Stimulated activated CD8-positive, alpha-beta memory T cell treated with anti-CD3 and anti-CD28 coated beads, Interleukin-7, amount 100 ng/mL, for 48 hours (primary cell): ENCODE measurements at regions not wholly inside any gene's neighbourhood (a gene's known extent, or its start where the extent isn't known, plus 50 kb on each side); places are given as distances from the start of the nearest gene placed in this dataset.
"Not testable (repeated sequence)": the region's sequence is repeated elsewhere in the genome, so short reads cannot be mapped to it uniquely, and the experiment has no call there.

Experiments
- DNase-seq, 2 donors: peaks; one replicate each; pipeline ENCODE4 v3.0.0-alpha.2; 2020; ENCODE audit warnings: low read depth in 1 of 2; ENCODE audit errors: extremely low read depth in 1 of 2

DNA sequence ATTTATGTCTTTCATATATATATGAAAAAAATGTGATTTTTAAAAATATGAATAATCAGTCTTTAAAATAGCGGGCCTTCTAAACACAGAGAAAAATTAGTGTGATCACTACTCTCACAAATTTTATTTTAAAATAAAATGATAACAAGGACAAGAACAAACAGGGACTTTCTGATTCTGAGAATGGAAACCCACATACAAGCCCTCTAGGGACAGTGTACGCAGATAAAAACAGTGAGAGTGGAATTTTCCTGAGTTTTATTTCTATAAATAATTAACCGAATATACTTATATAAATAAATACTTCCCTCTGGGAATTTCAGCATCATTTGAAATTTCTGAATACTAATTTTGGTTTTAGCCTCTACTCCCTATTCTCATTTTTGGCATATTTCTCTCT, 201.4 kb upstream of the CBLB start:
- DNase-seq: no peak

DNA sequence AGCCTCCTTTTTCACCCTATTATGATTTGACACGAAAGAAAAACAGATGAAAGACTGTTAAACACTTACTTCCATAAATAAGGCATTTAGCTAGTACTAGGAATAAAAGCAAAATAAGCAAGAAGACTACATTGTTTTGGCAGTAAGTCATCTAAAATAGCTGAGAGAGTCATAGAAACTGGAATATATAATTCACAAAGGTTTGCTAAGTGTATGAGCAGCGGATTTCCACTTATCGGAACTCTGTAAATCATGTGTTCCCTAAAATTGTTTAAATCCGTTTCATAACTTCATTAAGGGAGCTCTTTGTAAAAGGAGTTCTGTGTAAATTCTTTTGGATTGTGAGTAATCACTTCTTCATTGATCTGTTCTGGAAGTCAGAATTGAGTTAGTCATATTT, 202.5 kb upstream of the CBLB start:
- DNase-seq: no peak

DNA sequence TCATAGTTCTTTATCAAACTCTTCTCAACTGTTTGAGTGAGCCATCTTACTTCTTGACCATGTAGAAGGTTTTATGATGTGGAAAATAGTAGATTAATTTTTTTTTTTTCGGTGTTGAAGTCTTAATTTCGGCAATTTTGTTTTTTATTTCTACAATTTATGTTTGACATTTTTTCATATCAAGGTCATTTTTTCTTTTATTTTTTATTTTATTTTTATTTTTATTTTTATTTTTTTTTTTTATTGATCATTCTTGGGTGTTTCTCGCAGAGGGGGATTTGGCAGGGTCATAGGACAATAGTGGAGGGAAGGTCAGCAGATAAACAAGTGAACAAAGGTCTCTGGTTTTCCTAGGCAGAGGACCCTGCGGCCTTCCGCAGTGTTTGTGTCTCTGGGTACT, 203.8 kb upstream of the CBLB start:
- DNase-seq: not testable (repeated sequence)

DNA sequence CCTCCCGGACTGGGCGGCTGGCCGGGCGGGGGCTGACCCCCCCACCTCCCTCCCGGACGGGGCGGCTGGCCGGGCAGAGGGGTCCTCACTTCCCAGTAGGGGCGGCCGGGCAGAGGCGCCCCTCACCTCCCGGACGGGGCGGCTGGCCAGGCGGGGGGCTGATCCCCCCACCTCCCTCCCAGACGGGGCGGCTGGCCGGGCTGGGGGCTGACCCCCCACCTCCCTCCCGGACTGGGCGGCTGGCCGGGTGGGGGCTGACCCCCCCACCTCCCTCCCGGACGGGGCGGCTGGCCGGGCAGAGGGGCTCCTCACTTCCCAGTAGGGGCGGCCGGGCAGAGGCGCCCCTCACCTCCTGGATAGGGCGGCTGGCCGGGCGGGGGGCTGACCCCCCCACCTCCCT, 205.0 kb upstream of the CBLB start:
- not testable (repeated sequence) for DNase-seq

DNA sequence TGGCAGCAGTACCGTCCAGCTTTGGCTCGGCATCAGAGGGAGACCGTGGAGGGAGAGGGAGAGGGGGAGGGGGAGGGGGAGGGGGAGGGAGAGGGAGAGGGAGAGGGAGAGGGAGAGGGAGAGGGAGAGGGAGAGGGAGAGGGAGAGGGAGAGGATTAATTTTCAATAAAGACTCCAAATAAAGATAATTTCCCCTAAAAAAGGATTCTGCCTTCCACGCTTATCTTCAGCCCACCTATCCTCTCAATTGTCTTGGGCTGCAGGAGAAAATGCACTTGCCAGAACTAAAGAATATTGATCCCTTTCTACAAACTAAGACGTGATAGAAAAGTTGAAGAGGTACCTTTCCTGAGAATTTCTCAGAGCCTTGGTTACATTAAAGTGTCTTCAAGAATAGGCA, 206.9 kb upstream of the CBLB start:
- not testable (repeated sequence) for DNase-seq

DNA sequence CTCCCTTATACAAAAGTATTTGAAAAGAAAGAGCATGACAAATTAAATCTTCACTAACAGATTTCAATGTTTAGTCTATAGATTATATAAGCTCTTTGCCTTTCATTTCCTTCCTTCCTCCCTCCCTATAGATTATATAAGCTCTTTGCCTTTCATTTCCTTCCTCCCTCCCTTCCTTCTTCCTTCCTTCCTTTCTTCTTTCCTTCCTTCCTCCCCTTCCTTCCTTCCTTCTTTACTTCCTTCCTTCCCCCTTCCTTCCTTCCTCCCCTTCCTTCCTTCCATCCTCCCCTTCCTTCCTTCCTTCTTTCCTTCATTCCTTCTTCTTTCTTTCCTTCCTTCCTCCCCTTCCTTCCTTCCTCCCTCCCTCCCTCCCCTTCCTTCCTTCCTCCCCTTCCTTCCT, 209.8 kb upstream of the CBLB start:
- DNase-seq: no peak

DNA sequence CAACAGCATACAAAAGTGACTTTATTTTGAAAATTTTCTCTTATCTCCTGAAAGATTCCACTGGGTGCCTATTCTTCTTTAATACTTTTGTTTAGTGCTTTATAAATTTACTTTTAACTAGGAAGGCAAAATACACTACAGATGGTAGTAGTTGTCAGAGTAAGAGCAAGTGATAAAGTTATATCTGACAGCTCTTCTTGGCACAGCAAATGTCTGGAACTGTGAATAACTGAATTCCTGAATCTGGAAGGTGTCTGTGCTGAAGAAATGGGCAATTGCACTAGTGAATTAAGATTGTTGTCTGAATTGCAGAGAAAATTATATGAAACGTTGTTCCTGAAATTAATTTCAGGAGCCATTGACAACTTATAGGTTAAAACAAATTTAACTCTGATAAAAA, 213.8 kb upstream of the CBLB start:
- DNase-seq: no peak

DNA sequence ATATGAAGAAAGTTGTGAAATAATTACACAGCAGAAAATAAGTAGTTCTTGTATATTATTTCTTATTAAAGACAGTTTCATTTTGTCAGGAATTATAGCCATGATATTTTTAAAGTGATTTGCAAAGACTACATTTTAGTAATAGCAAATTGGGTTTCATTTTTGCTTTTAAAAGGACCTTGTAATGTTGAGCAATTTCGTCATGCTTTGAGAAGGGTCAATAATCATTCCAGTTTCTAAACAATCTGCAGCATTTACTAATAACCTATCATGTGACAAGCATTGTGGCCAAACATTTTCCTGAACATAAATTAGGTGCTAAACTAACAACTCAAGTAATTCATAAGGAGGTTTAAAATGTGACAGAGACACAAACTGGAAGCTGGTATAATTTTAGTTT, 214.4 kb upstream of the CBLB start:
- no peak for DNase-seq

DNA sequence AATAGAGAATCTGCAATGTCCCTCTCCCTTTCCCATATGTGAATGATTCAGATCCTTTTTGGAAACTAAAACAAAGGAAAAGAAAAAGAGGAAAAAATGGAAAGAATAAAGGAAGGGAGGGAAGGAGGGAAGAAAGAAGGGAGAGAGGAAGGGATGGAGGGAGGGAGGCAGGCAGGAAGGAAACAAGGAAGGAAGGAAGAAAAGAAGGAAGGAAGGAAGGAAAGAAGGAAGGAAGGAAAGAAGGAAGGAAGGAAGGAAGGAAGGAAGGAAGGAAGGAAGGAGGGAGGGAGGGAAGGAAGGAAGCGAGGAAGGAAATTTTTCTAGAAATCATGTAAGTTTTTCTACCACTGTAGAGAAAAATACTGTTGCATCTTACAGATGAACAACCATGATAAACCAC, 215.0 kb upstream of the CBLB start:
- no peak for DNase-seq

DNA sequence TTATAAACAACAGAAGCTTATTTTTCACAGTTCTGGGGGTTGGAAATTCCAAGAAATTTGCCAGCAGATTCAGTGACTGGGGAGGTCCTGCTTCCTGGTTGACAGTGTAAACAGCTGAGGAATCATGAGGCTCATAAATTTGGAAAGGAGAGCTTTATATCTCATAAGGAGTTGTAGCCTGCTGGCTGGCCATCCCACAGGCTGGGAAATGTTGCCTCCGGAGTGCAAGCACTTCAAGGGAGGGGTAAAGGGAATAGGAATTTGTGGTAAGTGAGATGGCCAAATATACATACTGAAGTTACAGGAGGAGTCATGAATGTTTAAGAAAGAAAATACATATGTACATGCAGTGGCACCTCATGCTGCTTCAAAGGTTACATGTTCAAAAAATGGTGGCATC, 217.2 kb upstream of the CBLB start:
- no peak for DNase-seq

DNA sequence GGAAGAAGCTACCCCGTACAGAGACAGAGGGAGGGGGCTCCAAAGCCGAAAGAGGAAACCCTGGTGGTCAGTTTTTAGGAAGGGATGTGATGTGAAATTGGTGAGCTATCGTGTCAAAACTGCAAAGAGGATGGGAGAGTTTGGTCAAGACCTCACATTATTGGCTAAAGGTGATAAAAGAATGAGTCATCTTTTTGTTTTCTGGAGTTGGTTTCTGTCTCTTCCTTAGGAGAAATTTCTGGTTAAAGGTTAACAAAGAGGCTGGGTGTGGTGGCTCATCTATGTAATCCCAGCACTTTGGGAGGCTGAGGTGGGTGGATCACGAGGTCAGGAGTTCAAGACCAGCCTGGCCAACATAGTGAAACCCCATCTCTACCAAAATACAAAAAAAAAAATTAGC, 217.8 kb upstream of the CBLB start:
- DNase-seq: no peak

DNA sequence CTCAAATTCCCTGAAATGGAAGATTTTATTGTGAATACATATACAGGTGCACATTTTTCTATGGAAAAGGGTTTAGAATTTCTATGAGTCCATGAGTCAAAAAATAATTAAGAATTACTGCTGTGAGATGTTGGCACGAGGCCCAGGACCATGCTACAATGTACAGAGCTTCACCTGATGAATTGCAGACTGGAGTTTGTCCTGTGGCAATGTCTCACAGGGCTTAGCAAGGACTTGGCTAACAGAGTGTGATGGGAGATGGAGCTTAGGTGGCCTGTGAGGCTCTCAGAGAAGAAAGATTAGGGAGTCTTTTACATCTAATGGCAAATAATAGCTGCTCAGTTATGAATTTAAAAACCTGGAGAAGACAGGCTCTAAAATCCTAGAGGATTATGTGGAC, 219.5 kb upstream of the CBLB start:
- DNase-seq: no peak

DNA sequence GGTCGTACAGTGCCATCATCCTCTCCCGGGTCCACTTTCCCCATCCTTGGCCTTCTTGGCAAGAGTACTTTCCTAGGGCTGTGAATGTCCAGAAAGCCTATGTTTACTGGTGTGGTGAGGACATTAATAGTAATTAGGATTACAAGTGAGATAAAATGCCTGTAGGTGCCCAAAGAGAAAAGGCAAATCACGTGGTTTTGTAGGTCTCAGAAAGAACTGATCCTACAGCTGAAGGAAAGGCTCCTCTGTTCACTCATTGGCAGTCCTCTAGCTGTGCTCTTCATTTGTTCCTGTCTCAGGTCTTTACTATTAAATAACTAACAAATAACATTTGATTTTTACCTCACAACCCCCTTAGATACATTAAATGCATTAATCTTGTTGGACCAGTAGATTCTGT, 220.1 kb upstream of the CBLB start:
- DNase-seq: no peak

DNA sequence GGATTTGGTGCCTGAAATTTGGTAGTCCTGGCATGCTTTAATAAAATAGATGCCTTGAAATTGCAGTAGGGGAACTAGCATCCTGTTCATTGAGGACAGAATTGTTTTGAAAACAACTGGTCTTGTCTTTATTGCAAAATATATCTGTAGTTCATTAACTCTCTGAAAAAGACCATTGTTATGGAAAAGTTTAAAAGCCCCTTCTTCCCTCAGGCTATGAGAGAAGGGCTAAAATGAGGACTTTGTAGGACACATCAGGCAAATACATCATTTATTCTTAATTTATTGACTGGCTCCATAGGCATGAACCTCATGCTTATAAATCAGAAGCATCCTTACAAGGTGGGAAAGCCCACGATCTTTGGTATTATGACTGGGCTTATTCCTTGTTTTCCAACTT, 221.0 kb upstream of the CBLB start:
- no peak for DNase-seq

DNA sequence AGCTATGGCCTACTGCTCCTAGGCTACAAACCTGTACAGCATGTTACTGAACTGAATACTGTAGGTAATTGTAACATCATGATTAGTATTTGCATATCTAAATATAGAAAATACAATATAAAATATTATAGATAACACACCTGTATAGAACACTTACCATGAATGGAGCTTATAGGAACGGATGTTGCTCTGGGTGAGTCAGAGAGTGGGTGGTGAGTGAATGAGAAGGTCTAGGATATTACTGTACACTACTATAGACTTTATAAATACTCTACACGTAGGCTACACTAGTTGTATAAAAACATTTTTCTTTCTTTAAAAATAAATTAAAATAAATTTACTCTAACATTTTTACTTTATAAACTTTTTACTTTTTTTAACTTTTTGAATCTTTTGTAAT, 224.0 kb upstream of the CBLB start:
- DNase-seq: no peak

DNA sequence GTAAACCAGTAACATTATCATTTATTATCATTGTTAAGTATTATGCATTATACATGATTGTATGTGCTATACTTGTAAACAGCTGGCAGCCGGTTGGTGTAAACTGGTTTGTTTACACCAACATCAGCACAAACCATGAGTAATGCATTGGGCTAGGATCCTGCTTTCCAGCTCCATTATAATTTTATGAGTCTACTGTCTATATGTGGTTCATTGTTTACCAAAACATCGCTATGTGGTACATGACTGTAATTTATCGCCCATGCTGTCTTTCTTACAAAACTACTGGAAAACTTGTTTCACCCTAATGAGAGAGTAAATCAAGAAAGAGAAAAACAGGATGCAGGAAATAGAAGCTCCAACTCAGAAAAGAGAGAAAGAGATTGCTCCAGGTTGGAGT, 224.8 kb upstream of the CBLB start:
- no peak for DNase-seq

DNA sequence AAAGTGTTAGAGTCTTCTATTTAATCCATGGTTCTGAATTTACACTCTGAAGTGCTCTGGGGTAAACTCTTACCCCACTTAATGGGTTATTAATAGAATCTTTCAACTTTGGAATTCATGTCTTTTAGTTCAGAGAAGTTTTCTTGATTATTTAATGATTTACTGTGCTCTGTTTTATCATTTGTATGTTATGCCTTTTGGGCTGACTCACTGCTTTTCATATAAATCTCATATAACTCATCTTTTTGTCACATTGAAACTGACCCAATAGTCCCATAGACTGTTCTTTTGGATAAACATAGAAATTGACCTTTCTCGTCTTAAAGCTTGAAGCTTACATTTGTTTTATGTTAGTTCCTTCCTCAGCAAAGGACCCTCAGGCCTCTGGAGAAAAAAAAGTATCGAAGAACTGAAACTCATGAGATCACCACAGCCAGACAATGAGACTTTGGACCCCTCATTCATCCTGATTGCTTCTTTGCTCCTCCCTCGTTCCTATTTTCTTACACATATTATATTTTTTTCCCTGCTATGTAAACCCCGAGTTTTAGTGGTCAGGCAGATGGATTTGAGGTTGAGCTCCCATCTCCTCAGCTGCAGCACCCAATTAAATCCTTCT, 229.1 kb upstream of the CBLB start:
- DNase-seq: no peak

DNA sequence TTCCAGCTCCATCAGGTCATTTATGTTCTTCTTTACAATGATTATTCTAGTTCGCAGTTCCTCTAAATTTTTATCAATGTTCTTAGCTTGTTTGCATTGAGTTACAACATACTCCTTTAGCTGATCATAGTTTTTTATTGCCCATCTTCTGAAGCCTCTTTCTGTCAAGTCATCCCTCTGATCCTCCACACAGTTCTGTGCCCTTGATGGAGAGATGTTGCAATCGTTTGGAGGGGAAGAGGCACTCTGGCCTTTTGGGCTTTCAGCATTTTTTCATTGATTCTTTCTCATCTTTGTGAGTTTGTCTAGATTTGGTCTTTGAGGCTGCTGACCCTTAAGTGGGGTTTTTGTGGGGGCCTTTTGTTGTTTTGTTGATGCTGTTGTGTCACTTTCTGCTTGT, 234.6 kb upstream of the CBLB start:
- DNase-seq: no peak

DNA sequence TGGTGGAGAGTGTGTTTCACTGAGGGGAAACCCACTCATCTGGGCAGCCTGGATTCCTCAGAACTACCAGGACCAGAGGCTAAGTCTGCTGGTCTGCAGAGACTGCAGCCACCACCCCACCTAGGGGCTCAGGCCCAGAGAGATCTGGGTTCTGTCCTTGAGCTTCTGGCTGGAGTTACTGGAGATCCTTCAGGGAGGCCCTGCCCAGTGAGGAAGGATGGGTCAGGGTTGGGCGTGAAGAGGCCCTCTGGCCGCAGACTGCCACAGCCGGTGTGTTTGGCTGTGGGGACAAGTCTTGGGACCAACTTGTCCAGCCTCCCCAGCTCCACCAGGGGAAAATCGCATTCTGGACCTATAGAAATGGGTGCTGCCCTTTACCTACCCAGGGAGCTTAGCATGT, 235.3 kb upstream of the CBLB start:
- no peak for DNase-seq

DNA sequence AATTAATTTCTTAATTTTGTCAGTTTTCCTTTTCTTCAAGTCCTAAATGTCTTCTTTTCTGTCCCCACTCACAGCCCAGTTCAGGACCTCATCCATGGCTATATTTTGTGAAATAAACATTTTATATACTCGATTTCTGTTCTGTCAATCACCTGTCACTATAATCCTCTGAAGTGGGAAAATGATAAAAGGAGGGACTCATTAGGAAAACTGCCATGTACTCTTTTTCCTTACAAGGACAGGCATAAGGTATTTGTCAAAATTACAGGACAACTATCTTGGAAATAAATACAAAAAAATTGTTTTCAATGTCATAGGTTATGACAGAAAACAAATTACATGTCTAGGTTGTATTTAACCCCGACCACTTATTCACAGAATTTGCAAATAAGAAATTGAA, 240.1 kb upstream of the CBLB start:
- no peak for DNase-seq

DNA sequence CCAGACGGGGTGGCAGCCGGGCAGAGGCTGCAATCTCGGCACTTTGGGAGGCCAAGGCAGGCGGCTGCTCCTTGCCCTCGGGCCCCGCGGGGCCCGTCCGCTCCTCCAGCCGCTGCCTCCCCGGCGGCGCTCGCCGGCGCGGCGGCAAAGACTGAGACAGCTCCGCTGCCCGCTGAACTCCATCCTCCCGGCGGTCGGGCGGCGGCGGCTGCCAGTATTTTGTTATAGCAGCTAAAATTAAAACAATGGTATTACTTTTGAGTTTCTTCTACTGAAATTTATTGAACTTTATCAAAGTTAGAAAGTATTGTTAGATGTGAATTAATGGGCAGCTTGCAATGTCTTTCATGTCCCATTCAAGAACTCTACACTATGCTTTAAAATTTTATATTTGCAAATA, 243.7 kb upstream of the CBLB start:
- not testable (repeated sequence) for DNase-seq

DNA sequence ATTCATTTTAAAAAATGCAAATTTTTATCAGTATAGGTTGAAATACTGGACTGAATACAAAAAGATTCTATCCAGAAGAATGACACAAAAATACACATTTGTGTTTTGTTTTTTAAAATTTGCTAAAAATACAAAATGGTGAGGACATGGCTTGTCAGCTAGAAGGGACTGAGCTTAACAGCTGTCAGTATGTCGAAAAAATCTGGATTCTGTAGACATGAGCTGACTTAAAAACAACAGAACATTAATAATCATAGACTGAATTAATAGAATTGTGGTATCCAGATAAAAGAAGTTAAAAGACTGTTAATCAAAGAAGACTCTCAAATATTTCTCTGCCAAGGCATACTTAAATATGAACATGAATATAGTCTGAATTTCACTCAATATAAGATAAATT, 244.9 kb upstream of the CBLB start:
- DNase-seq: no peak

DNA sequence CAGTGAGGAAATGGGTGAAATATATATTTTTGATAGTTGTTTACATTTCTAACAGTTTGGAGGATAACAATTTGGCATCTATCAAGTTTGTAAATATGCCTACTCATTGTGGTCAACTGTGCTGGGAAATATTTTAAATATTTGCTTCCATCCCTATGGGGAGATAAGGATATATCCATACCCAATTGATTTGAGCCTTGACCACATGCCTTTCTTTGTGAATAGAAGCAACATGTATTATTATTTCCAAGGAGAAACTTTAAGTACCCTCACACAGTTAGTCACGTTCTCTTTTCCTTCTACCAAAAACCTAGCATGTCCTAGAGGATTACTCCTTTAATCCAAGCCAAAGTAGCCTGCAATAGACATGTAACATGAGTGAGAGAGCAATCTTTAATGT, 245.4 kb upstream of the CBLB start:
- no peak for DNase-seq

DNA sequence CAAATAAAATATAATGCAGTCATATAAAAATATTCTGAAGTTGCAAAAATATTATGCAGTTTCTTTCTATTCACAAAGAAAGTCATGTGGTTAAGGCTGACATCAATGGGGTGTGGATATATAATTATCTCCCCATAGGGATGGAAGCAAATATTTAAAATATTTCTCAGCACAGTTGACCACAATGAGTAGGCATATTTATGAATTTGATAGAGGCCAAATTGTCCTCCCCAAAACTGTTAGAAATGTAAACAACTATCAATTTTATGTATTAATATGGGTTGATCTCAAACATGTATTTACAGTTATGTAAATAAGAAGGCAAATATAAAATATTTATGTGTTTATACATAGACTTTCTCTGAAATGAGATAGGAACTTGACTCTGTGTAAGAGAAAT, 246.0 kb upstream of the CBLB start:
- no peak for DNase-seq
